GM12873 (cell line): ENCODE measurements at regions not wholly inside any gene's neighbourhood (a gene's known extent, or its start where the extent isn't known, plus 50 kb on each side); places are given as distances from the start of the nearest gene placed in this dataset.

Source experiments
- TF ChIP-seq, protein P1 (sequence below): IDR thresholded peaks from 2 replicates; pipeline ENCODE4 v1.5.1; 2012; ENCODE audit warnings: low read depth, mild to moderate bottlenecking, moderate library complexity, low read length, control low read depth; ENCODE audit not compliant: insufficient read depth; ENCODE audit errors: missing control alignments

DNA sequence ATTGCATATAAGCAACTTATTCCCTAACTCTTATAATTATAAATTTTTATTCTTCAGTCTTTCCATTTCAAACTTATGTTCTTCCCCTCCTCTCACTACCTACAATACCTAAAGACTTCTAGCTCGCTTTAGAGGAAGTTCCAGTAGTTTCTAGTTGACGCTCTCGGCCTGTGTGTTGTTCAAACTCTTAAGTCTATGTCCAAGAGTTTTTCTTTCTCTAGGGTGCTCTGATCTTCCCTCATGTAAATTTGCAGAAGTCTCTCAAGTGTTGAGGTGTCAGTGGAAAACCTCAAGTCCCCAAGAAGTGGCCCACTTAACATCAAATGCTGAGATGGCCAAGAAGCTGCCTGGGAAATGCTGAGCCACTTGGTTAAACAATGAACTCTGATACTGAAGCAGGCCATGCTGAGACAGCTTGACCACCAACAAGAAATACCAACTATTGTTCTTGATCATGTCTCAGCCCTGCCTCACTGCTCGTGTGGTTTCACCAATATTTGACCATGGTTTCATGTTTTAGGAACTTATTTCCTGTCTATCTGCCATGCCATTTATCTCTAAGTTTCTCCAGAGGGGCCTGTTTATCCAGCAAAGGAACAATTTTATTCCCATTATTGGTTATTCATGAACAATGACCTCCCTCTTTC lies 100.9 kb upstream of the TCF21 start:
- TF ChIP-seq, protein P1, sequence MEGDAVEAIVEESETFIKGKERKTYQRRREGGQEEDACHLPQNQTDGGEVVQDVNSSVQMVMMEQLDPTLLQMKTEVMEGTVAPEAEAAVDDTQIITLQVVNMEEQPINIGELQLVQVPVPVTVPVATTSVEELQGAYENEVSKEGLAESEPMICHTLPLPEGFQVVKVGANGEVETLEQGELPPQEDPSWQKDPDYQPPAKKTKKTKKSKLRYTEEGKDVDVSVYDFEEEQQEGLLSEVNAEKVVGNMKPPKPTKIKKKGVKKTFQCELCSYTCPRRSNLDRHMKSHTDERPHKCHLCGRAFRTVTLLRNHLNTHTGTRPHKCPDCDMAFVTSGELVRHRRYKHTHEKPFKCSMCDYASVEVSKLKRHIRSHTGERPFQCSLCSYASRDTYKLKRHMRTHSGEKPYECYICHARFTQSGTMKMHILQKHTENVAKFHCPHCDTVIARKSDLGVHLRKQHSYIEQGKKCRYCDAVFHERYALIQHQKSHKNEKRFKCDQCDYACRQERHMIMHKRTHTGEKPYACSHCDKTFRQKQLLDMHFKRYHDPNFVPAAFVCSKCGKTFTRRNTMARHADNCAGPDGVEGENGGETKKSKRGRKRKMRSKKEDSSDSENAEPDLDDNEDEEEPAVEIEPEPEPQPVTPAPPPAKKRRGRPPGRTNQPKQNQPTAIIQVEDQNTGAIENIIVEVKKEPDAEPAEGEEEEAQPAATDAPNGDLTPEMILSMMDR = no peak

- TF ChIP-seq, protein P1 = no peak
Measured at GRCh38 chr6:133788556-133788955, 100.4 kb upstream of the TCF21 start.

DNA sequence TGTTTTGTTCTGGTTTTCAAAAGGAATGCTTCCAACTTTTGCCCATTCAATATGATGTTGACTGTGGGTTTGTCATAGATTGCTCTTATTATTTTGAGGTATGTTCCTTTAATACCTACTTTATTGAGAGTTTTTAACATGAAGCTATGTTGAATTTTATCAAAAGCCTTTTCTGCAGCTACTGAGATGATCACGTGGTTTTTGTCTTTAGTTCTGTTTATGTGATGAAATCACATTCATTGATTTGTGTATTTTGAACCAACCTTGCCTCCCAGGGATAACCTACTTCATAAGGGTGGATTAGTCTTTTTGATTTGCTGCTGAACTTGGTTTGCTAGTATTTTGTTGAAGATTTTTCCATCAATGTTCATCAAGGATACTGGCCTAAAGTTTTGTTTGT lies 92.7 kb upstream of the TCF21 start:
- TF ChIP-seq, protein P1 = no peak

GRCh38 chr6:133799043-133799442 lies 89.9 kb upstream of the TCF21 start:
- TF ChIP-seq, protein P1 = no peak

DNA sequence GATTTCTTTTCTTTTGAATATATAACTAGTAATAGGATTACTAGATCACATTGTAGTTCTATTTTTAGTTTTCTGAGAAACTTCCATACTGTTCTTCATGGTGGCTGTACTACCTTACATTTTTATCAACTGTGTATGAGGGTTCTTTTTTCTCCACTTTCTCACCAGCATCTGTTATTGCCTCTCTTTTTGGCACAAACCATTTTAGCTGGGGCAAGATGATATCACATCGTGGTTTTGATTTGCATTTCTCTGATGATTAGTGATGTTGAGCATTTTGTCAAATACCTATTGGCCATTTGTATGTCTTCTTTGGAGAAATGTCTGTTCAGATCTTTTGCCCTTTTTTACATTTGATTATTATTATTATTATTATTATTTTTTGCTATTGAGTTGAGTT lies 86.1 kb upstream of the TCF21 start:
- TF ChIP-seq, protein P1 = no peak

DNA sequence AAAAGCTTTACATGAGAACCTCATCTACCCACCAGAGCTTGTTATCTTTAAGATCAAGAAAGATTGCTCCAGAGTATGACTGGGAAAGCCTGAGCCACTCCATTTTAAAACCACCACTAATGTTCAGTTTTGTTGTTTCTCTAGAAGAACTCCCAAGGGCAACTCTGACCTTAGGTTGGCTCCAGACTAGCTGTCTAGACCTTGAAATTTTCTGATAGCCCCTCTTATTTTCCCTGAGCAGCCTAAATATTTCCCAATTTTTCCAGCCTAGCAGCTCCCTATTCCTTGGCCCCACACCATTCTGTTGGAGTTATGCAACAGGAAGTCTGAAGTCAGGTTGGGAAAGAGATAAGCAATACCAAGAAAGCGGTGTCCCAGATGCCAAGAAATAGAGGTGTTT lies 84.6 kb upstream of the TCF21 start:
- TF ChIP-seq, protein P1 = no peak

DNA sequence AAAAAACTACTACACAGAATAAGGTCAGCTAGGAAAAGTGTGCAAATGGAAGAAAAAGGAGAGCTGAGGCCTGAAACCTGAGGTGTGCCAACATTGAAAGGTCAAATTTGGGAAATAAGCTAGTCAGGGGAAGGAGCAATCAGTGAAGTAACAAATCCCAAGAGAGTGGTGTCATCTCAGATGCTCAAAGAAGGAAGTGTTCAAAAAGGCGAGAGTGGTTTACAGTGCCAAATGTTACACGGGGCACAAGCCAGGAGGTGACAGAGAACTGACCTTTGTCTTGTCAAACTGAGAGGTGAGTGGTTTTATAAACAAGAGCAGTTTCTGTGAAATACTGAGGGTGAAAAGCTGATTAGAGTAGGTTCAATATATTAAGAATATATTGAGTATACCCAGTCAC lies 83.0 kb upstream of the TCF21 start:
- TF ChIP-seq, protein P1 = no peak
